Astrocyte (in vitro differentiated cells and primary cell): ENCODE measurements at regions not wholly inside any gene's neighbourhood (a gene's known extent, or its start where the extent isn't known, plus 50 kb on each side); places are given as distances from the start of the nearest gene placed in this dataset.

Source experiments
- DNase-seq: peaks from one replicate; pipeline ENCODE4 v3.0.0-alpha.2; 2010; ENCODE audit warnings: low read depth
- FAIRE-seq: peaks from 2 replicates; lab custom pipeline; 2011; peaks lifted over from hg19 to GRCh38; lab: Jason Lieb, UNC
- H2AFZ ChIP-seq: 2 replicates; pipeline ENCODE4 v1.6.0; 2012; ENCODE audit warnings: low read depth, low read length, inconsistent platforms
- H3K27ac ChIP-seq: 2 replicates; pipeline ENCODE4 v1.5.1; 2011; ENCODE audit warnings: low read depth, low read length, inconsistent platforms
- H3K27me3 ChIP-seq: 2 replicates; pipeline ENCODE4 v1.6.0; 2011; ENCODE audit warnings: low read length, inconsistent platforms; ENCODE audit not compliant: insufficient read depth
- H3K36me3 ChIP-seq: 2 replicates; pipeline ENCODE4 v1.5.1; 2011; ENCODE audit warnings: low read length, inconsistent platforms; ENCODE audit not compliant: insufficient read depth
- H3K4me1 ChIP-seq: 2 replicates; pipeline ENCODE4 v1.5.1; 2011; ENCODE audit warnings: low read length, inconsistent platforms; ENCODE audit not compliant: insufficient read depth
- H3K4me2 ChIP-seq: 2 replicates; pipeline ENCODE4 v1.6.0; 2012; ENCODE audit warnings: low read length, inconsistent platforms
- H3K4me3 ChIP-seq: 2 replicates; pipeline ENCODE4 v1.5.1; 2011; ENCODE audit warnings: low read depth, mild to moderate bottlenecking, low read length, inconsistent platforms; ENCODE audit not compliant: insufficient read depth
- H3K79me2 ChIP-seq: 2 replicates; pipeline ENCODE4 v1.6.0; 2012; ENCODE audit warnings: mild to moderate bottlenecking, low read length, inconsistent platforms; ENCODE audit not compliant: insufficient read depth
- H3K9ac ChIP-seq: 2 replicates; pipeline ENCODE4 v1.6.0; 2012; ENCODE audit warnings: mild to moderate bottlenecking, low read length, inconsistent platforms
- H3K9me3 ChIP-seq: 2 replicates; pipeline ENCODE4 v1.5.1; 2012; ENCODE audit warnings: low read depth, mild to moderate bottlenecking, low read length, inconsistent platforms; ENCODE audit not compliant: insufficient read depth
- H4K20me1 ChIP-seq: 2 replicates; pipeline ENCODE4 v1.6.0; 2012; ENCODE audit warnings: low read length, inconsistent platforms; ENCODE audit not compliant: insufficient read depth
- H3K27ac Mint-ChIP-seq: one replicate; pipeline ENCODE4 v1.8.0; 2021; ENCODE audit warnings: mild to moderate bottlenecking, mixed read lengths; ENCODE audit not compliant: unreplicated experiment
- H3K27me3 Mint-ChIP-seq: one replicate; pipeline ENCODE4 v1.8.0; 2021; ENCODE audit warnings: low read depth, mixed read lengths; ENCODE audit not compliant: unreplicated experiment
- H3K36me3 Mint-ChIP-seq: one replicate; pipeline ENCODE4 v1.8.0; 2021; ENCODE audit warnings: low read depth, mixed read lengths; ENCODE audit not compliant: unreplicated experiment
- H3K4me1 Mint-ChIP-seq: one replicate; pipeline ENCODE4 v1.8.0; 2021; ENCODE audit warnings: low read depth, mixed read lengths; ENCODE audit not compliant: unreplicated experiment
- H3K4me3 Mint-ChIP-seq: one replicate; pipeline ENCODE4 v1.8.0; 2021; ENCODE audit warnings: mild to moderate bottlenecking, moderate library complexity, mixed read lengths; ENCODE audit not compliant: unreplicated experiment
- H3K9me3 Mint-ChIP-seq: one replicate; pipeline ENCODE4 v1.8.0; 2021; ENCODE audit warnings: mild to moderate bottlenecking, mixed read lengths; ENCODE audit not compliant: unreplicated experiment
- EZH2 ChIP-seq: IDR thresholded peaks from 2 replicates; pipeline ENCODE4 v1.6.1; 2012; ENCODE audit warnings: mild to moderate bottlenecking, low read length, inconsistent platforms; ENCODE audit not compliant: insufficient read depth
- TF ChIP-seq, protein P1 (sequence below): IDR thresholded peaks from 2 replicates; pipeline ENCODE4 v1.5.1; 2011; ENCODE audit warnings: low read depth, mild to moderate bottlenecking, inconsistent platforms, low read length, moderate library complexity; ENCODE audit not compliant: insufficient read depth

DNA sequence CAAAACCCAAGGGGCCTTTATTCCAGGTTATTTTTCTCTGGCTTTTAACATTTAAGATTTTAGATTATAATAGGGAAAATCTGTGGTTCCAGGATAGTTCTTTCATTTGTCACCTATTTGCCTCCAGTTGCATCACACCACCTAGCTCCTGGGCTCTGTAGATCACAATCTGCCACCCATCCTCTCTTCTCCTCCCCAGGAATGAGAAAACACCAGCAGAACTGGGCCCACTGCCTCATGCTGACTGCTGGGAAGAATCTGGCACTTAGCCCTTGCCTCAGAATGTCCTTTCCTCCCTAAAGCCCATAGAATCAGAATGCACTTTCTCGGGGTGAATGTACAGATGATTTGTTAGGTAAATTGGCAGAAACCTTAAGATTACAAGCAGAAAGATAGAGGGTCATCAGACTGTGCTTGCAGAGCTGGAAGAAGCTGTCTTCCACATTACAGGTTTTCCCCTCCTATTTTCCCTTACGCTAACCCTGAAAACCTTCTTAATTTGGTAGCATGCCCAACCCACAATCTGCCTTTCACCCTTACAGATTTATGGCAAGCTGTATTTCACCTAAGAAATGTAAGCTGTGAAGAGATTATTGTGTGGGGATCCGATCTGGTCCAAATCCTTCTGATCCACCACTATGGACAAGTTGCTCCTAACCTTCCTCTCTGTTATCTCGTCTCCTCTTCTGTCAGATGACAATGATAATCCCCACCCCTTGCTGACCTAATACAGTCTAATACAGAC, 72.6 kb downstream of the LRRC30 start:
- H3K4me3 Mint-ChIP-seq: no peak overlapping the region
- no peak overlapping the region for H3K9ac ChIP-seq
- H3K27me3 Mint-ChIP-seq: peaks cover 4% of the 10 kb centered on the region
- H3K4me1 ChIP-seq: no peaks in the 10 kb centered on the region
- peaks cover 19% of the 10 kb centered on the region for H3K9me3 Mint-ChIP-seq
- DNase-seq (no peak), FAIRE-seq (no peak)
- no peaks in the 10 kb centered on the region for H3K79me2 ChIP-seq
- H3K4me1 Mint-ChIP-seq: no peaks in the 10 kb centered on the region
- H3K27ac Mint-ChIP-seq: no peak overlapping the region
- H3K27me3 ChIP-seq: no peaks in the 10 kb centered on the region
- peaks cover 9% of the 10 kb centered on the region for H3K9me3 ChIP-seq
- no peaks in the 10 kb centered on the region for H4K20me1 ChIP-seq
- no peak overlapping the region for H3K4me2 ChIP-seq
- no peak for TF ChIP-seq EZH2
- TF ChIP-seq, protein P1, sequence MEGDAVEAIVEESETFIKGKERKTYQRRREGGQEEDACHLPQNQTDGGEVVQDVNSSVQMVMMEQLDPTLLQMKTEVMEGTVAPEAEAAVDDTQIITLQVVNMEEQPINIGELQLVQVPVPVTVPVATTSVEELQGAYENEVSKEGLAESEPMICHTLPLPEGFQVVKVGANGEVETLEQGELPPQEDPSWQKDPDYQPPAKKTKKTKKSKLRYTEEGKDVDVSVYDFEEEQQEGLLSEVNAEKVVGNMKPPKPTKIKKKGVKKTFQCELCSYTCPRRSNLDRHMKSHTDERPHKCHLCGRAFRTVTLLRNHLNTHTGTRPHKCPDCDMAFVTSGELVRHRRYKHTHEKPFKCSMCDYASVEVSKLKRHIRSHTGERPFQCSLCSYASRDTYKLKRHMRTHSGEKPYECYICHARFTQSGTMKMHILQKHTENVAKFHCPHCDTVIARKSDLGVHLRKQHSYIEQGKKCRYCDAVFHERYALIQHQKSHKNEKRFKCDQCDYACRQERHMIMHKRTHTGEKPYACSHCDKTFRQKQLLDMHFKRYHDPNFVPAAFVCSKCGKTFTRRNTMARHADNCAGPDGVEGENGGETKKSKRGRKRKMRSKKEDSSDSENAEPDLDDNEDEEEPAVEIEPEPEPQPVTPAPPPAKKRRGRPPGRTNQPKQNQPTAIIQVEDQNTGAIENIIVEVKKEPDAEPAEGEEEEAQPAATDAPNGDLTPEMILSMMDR: no peak
- no peak overlapping the region for H3K27ac ChIP-seq
- H3K36me3 Mint-ChIP-seq: no peaks in the 10 kb centered on the region
- H3K4me3 ChIP-seq: no peak overlapping the region
- H2AFZ ChIP-seq: no peak overlapping the region
- H3K36me3 ChIP-seq: no peaks in the 10 kb centered on the region

- Histone ChIP-seq H3K4me1 (no peaks in the 10 kb centered on the region), H3K27me3 (no peaks in the 10 kb centered on the region), H3K9me3 (peaks cover 9% of the 10 kb centered on the region), H4K20me1 (no peaks in the 10 kb centered on the region), H3K9ac (no peak overlapping the region), H2AFZ (no peak overlapping the region), H3K4me3 (no peak overlapping the region), H3K4me2 (no peak overlapping the region), H3K27ac (no peak overlapping the region), H3K36me3 (no peaks in the 10 kb centered on the region), H3K79me2 (no peaks in the 10 kb centered on the region)
- H3K27me3 Mint-ChIP-seq: peaks cover 4% of the 10 kb centered on the region
- no peaks in the 10 kb centered on the region for H3K4me1 Mint-ChIP-seq
- H3K27ac Mint-ChIP-seq: no peak overlapping the region
- DNase-seq: no peak
- peaks cover 19% of the 10 kb centered on the region for H3K9me3 Mint-ChIP-seq
- H3K4me3 Mint-ChIP-seq: no peak overlapping the region
- no peaks in the 10 kb centered on the region for H3K36me3 Mint-ChIP-seq
- no peak for TF ChIP-seq EZH2
- TF ChIP-seq, protein P1: no peak
- FAIRE-seq: no peak
Observed at GRCh38 chr18:7304061-7304370, 73.1 kb downstream of the LRRC30 start.

DNA sequence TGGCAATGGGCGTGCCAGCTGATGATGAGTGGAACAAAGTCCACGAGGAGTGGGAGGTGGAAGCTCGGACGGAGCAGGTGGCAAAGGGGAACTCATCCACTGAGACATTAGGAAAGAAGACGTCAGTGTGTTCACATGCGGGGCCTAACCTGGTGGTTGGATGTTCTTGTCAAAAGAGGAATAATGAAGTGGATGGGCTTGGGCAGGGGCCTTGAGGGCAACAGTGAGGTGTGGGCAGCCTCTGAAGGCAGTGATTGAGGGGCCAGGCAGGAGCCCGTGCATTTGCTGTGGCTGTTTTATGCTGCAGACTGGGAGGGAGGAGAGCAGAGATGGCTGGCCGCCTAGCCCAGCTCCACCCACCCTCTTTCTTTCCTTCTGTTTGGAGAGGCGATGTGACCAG, 74.5 kb downstream of the LRRC30 start:
- no peak for DNase-seq

More for the DNA sequence above, 74.5 kb downstream of the LRRC30 start:
- Mint-ChIP-seq H3K27me3 (peaks cover 4% of the 10 kb centered on the region), H3K36me3 (no peaks in the 10 kb centered on the region), H3K9me3 (peaks cover 9% of the 10 kb centered on the region), H3K4me1 (no peaks in the 10 kb centered on the region), H3K4me3 (no peak overlapping the region), H3K27ac (no peak overlapping the region)
- Histone ChIP-seq H2AFZ (no peak overlapping the region), H3K79me2 (no peaks in the 10 kb centered on the region), H3K36me3 (no peaks in the 10 kb centered on the region), H3K27me3 (no peaks in the 10 kb centered on the region), H3K4me3 (no peak overlapping the region), H3K9ac (no peak overlapping the region), H3K4me1 (no peaks in the 10 kb centered on the region), H3K4me2 (no peak overlapping the region), H3K9me3 (no peaks in the 10 kb centered on the region), H3K27ac (no peak overlapping the region), H4K20me1 (no peaks in the 10 kb centered on the region)
- FAIRE-seq: no peak
- TF ChIP-seq, protein P1: no peak
- TF ChIP-seq EZH2: no peak
